ENCODE measurements at regions not wholly inside any gene's neighbourhood (a gene's known extent, or its start where the extent isn't known, plus 50 kb on each side); places are given as distances from the start of the nearest gene placed in this dataset.

GRCh38 chr13:33752597-33752996 lies 65.4 kb upstream of the RFC3 start:
- no peak for DNase-seq (ENCODE audit: low read depth)
- no peak overlapping the region for H3K4me3 ChIP-seq (ENCODE audit: low read depth, low read length)
- no peak for TF ChIP-seq CTCF (IDR thresholded peaks at IDR 0.05; ENCODE audit: insufficient read depth, low read depth, low read length, missing control alignments)

DNA sequence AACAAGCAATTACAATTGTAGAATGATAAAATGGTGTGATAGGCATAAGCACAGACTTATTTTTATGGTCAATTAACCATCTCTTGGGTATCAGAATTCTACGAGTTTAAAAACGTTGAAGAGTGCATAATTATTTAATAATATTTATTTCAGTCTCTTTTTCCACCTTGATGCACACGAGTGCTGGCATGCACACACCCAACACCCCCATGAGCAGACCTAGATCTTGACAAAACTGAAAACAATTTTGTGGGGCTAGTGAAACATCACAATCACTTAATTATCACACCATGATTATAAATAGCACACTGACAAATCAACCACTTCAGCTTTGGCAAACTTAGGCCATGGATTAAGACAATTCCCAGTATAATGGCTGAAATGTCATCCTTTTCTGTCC lies 61.0 kb upstream of the RFC3 start:
- TF ChIP-seq CTCF (IDR thresholded peaks at IDR 0.05; ENCODE audit: insufficient read depth, low read depth, low read length, missing control alignments): no peak
- no peak overlapping the region for H3K4me3 ChIP-seq (ENCODE audit: low read depth, low read length)
- no peak for DNase-seq (ENCODE audit: low read depth)

- no peak overlapping the region for H3K4me3 ChIP-seq (ENCODE audit: low read depth, low read length)
- DNase-seq (ENCODE audit: low read depth): peak; percentile 38
- no peak for TF ChIP-seq CTCF (IDR thresholded peaks at IDR 0.05; ENCODE audit: insufficient read depth, low read depth, low read length, missing control alignments)
Observed at GRCh38 chr13:33757713-33758112, 60.2 kb upstream of the RFC3 start.

GRCh38 chr13:33758113-33758512 lies 59.8 kb upstream of the RFC3 start:
- H3K4me3 ChIP-seq (ENCODE audit: low read depth, low read length): no peak overlapping the region
- DNase-seq (ENCODE audit: low read depth): peak; percentile 37
- no peak for TF ChIP-seq CTCF (IDR thresholded peaks at IDR 0.05; ENCODE audit: insufficient read depth, low read depth, low read length, missing control alignments)

DNA sequence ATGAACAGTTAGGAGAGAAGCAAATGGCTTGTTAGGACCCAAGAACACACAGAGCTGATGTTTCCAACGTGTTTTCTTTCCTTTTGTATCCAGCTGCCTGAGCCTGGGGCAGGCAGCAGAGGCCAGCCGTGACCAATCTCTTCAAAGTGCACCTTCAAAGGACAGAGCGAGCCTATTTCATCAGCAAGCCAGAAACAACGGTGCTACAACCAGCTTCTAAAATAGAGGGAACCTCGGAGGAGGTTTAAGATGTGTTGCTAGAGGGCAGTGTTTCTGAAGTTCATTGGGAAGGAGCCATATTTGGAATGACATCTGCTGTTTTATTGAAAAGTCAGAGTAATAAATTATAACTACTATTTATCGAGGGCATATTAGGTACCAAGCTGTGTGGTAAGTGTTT lies 56.2 kb upstream of the RFC3 start:
- DNase-seq (ENCODE audit: low read depth): no peak
- TF ChIP-seq CTCF (IDR thresholded peaks at IDR 0.05; ENCODE audit: insufficient read depth, low read depth, low read length, missing control alignments): no peak
- no peak overlapping the region for H3K4me3 ChIP-seq (ENCODE audit: low read depth, low read length)

DNA sequence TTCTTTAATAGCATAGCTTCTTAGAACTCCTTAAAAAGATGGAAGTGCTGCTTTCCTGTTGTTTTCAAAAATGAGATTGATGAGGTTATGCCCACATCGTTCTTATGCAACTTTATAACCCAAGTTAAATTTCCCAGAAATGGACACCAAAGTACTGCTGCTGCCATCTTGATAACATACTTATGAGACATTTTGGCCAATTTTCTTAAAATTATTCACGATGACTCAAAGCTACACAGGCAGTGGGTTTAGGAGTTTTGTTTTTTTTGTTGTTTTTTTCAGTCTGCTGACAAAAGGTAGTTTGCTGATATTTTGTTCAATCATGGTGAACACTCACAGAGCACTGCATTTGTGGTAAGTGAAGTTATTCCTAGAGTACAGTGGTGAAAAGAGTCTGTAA lies 54.9 kb upstream of the RFC3 start:
- no peak for TF ChIP-seq CTCF (IDR thresholded peaks at IDR 0.05; ENCODE audit: insufficient read depth, low read depth, low read length, missing control alignments)
- no peak for DNase-seq (ENCODE audit: low read depth)

DNA sequence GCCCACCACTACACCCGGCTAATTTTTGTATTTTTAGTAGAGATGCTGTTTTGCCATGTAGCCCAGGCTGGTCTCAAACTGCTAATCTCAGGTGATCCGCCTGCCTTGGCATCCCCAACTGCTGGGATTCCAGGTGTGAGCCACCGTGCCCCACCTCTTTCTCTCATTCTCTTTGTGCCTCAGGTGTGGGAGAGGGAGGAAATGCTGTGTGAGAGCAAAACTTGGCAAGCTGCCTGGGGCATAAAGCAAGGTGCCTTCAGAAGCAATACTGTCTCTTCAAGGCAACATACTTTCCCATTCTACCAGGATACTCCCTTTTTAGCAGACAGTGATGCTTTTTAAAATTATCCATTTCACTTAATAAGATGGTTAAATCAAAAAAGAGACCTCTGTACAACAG lies 53.2 kb upstream of the RFC3 start:
- TF ChIP-seq CTCF (IDR thresholded peaks at IDR 0.05; ENCODE audit: insufficient read depth, low read depth, low read length, missing control alignments): no peak
- no peak for DNase-seq (ENCODE audit: low read depth)
- H3K4me3 ChIP-seq (ENCODE audit: low read depth, low read length): no peak overlapping the region

More for the DNA sequence above, 54.9 kb upstream of the RFC3 start:
- H3K4me3 ChIP-seq (ENCODE audit: low read depth, low read length): no peak overlapping the region

Measured in GM12865 (cell line).